IMR-90 (cell line): ENCODE measurements at regions not wholly inside any gene's neighbourhood (a gene's known extent, or its start where the extent isn't known, plus 50 kb on each side); places are given as distances from the start of the nearest gene placed in this dataset.

Source experiments
- ATAC-seq: fragments of 200-7000 bp; cut with Tn5 transposase; 2 replicates; pipeline ENCODE4 v1.9.1; 2020; ENCODE audit warnings: low read depth, mild to moderate bottlenecking, moderate library complexity
- BruUV-seq: library from RNA; stranded (reverse); fragments of 400-500 nt; replicated peaks from 2 replicates; lab custom pipeline; 2021; lab: Mats Ljungman, UMichigan
- CTCF ChIA-PET: fragments of 300-600 bp; formaldehyde crosslinking; extraction: SDS; loops from one replicate; lab custom pipeline; 2021; ENCODE audit warnings: antibody characterized with exemption; lab: Yijun Ruan, JAX
- POLR2A ChIA-PET: fragments of 300-600 bp; sonication (Branson Sonifier 250); formaldehyde crosslinking; loops from one replicate; lab custom pipeline; 2022; ENCODE audit warnings: antibody characterized with exemption; ENCODE audit not compliant: unreplicated experiment; lab: Charles Lee
- DNase-seq: peaks from one replicate; pipeline ENCODE4 v3.0.0; 2013
- H2AFZ ChIP-seq: replicated peaks from 2 replicates; pipeline ENCODE3; 2013; ENCODE audit warnings: low read length, mild to moderate bottlenecking; ENCODE audit not compliant: poor library complexity
- H2AK5ac ChIP-seq: 2 replicates; pipeline ENCODE4 v1.6.1; 2013; ENCODE audit warnings: low read depth, low read length, inconsistent platforms
- H2AK9ac ChIP-seq: replicated peaks from 2 replicates; pipeline ENCODE3; 2013; ENCODE audit warnings: mild to moderate bottlenecking, low read depth, low read length, moderate library complexity; ENCODE audit not compliant: poor library complexity
- H2BK120ac ChIP-seq: 2 replicates; pipeline ENCODE4 v1.6.1; 2013; ENCODE audit warnings: low read depth, low read length, inconsistent platforms
- H2BK15ac ChIP-seq: 3 replicates; pipeline ENCODE4 v1.6.1; 2013; ENCODE audit warnings: low read depth, low read length, inconsistent platforms
- H2BK20ac ChIP-seq: 2 replicates; pipeline ENCODE4 v1.6.1; 2013; ENCODE audit warnings: low read depth, mild to moderate bottlenecking, inconsistent platforms, low read length, moderate library complexity
- H2BK5ac ChIP-seq: 2 replicates; pipeline ENCODE4 v1.6.1; 2013; ENCODE audit warnings: mild to moderate bottlenecking, low read depth, low read length, inconsistent platforms; ENCODE audit not compliant: poor library complexity, severe bottlenecking
- H3K14ac ChIP-seq: replicated peaks from 2 replicates; pipeline ENCODE4 v1.6.1; 2013; ENCODE audit warnings: low read depth, low read length, inconsistent platforms
- H3K18ac ChIP-seq: 2 replicates; pipeline ENCODE4 v1.6.1; 2013; ENCODE audit warnings: low read depth, low read length, control low read depth
- H3K23ac ChIP-seq: 2 replicates; pipeline ENCODE4 v1.6.1; 2013; ENCODE audit warnings: low read depth, low read length, inconsistent platforms
- H3K27ac ChIP-seq: 2 replicates; pipeline ENCODE4 v1.5.1; 2013; ENCODE audit warnings: mild to moderate bottlenecking, control low read depth, low read length; ENCODE audit not compliant: insufficient read depth
- H3K27me3 ChIP-seq: 2 replicates; pipeline ENCODE4 v1.6.1; 2013; ENCODE audit warnings: low read length; ENCODE audit not compliant: control insufficient read depth, insufficient read depth
- H3K36me3 ChIP-seq: 2 replicates; pipeline ENCODE4 v1.6.1; 2013; ENCODE audit warnings: low read length, mixed read lengths; ENCODE audit not compliant: control insufficient read depth, insufficient read depth
- H3K4ac ChIP-seq: 2 replicates; pipeline ENCODE4 v1.6.1; 2013; ENCODE audit warnings: low read depth, low read length, inconsistent platforms
- H3K4me1 ChIP-seq: 2 replicates; pipeline ENCODE4 v1.6.1; 2013; ENCODE audit warnings: low read length, mixed read lengths; ENCODE audit not compliant: control insufficient read depth, insufficient read depth
- H3K4me2 ChIP-seq: 2 replicates; pipeline ENCODE4 v1.6.1; 2013; ENCODE audit warnings: low read depth, mild to moderate bottlenecking, control low read depth, low read length, moderate library complexity
- H3K4me3 ChIP-seq: 2 replicates; pipeline ENCODE4 v1.5.1; 2013; ENCODE audit warnings: low read depth, mild to moderate bottlenecking, control low read depth, low read length, moderate library complexity; ENCODE audit not compliant: insufficient read depth
- H3K56ac ChIP-seq: 2 replicates; pipeline ENCODE4 v1.6.1; 2013; ENCODE audit warnings: low read length, inconsistent platforms; ENCODE audit not compliant: insufficient read depth; ENCODE audit errors: extremely low read depth
- H3K79me1 ChIP-seq, 2 experiments: 2 replicates each; pipeline ENCODE4 v1.6.1; 2013; ENCODE audit warnings: low read length in 2 of 2, inconsistent platforms in 1 of 2, low read depth in 1 of 2
- H3K9ac ChIP-seq: 2 replicates; pipeline ENCODE4 v1.6.1; 2013; ENCODE audit warnings: low read depth, low read length, control low read depth
- H3K9me1 ChIP-seq: 2 replicates; pipeline ENCODE4 v1.6.1; 2013; ENCODE audit warnings: low read length, inconsistent platforms; ENCODE audit not compliant: insufficient read depth
- H3K9me3 ChIP-seq: 2 replicates; pipeline ENCODE4 v1.6.1; 2013; ENCODE audit warnings: low read length; ENCODE audit not compliant: control insufficient read depth, insufficient read depth
- H4K20me1 ChIP-seq: 2 replicates; pipeline ENCODE4 v1.6.1; 2013; ENCODE audit warnings: low read length, inconsistent platforms; ENCODE audit not compliant: insufficient read depth
- H4K5ac ChIP-seq: 2 replicates; pipeline ENCODE4 v1.6.1; 2013; ENCODE audit warnings: mild to moderate bottlenecking, low read depth, low read length, control low read depth
- H4K8ac ChIP-seq, 2 experiments: 2 replicates each; pipeline ENCODE4 v1.6.1; 2013; ENCODE audit warnings: low read depth in 2 of 2, low read length in 2 of 2, control low read depth in 1 of 2, inconsistent platforms in 1 of 2
- H4K91ac ChIP-seq: 2 replicates; pipeline ENCODE4 v1.6.1; 2013; ENCODE audit warnings: low read depth, low read length, inconsistent platforms; ENCODE audit not compliant: insufficient read depth
- BHLHE40 ChIP-seq: fragments of 150-350 bp; IDR thresholded peaks from 2 replicates; pipeline ENCODE4 v1.6.1; 2016; ENCODE audit warnings: mild to moderate bottlenecking, low read depth, low read length
- CEBPB ChIP-seq: IDR thresholded peaks from 2 replicates; pipeline ENCODE4 v1.6.1; 2012; ENCODE audit warnings: low read depth, low read length, improper control_type of control experiment
- CHD1 ChIP-seq: IDR thresholded peaks from 2 replicates; pipeline ENCODE4 v1.6.1; 2012; ENCODE audit warnings: low read depth, low read length, improper control_type of control experiment
- FOS ChIP-seq: fragments of 150-350 bp; IDR thresholded peaks from 2 replicates; pipeline ENCODE4 v1.6.1; 2016; ENCODE audit warnings: low read depth, low read length
- MAFK ChIP-seq: IDR thresholded peaks from 2 replicates; pipeline ENCODE4 v1.6.1; 2012; ENCODE audit warnings: low read depth, low read length, improper control_type of control experiment
- MAZ ChIP-seq: IDR thresholded peaks from 2 replicates; pipeline ENCODE4 v1.6.1; 2012; ENCODE audit warnings: low read depth, mild to moderate bottlenecking, low read length, improper control_type of control experiment, moderate library complexity, borderline replicate concordance
- MXI1 ChIP-seq: IDR thresholded peaks from 2 replicates; pipeline ENCODE4 v1.6.1; 2012; ENCODE audit warnings: low read depth, mild to moderate bottlenecking, low read length, moderate library complexity, borderline replicate concordance
- NFE2L2 ChIP-seq: fragments of 150-350 bp; IDR thresholded peaks from 2 replicates; pipeline ENCODE4 v1.6.1; 2016; ENCODE audit warnings: low read depth, mild to moderate bottlenecking, low read length
- POLR2A ChIP-seq: IDR thresholded peaks from 2 replicates; pipeline ENCODE4 v1.6.1; 2012; ENCODE audit warnings: mild to moderate bottlenecking, low read depth, low read length
- RAD21 ChIP-seq: IDR thresholded peaks from 2 replicates; pipeline ENCODE4 v1.6.1; 2012; ENCODE audit warnings: low read length, improper control_type of control experiment
- RCOR1 ChIP-seq: IDR thresholded peaks from 2 replicates; pipeline ENCODE4 v1.6.1; 2012; ENCODE audit warnings: mild to moderate bottlenecking, low read length, improper control_type of control experiment; ENCODE audit not compliant: insufficient replicate concordance
- RFX5 ChIP-seq: IDR thresholded peaks from 2 replicates; pipeline ENCODE4 v1.8.0; 2012; ENCODE audit warnings: low read depth, mild to moderate bottlenecking, low read length, moderate library complexity
- SMC3 ChIP-seq: fragments of 150-350 bp; IDR thresholded peaks from 2 replicates; pipeline ENCODE4 v1.6.1; 2016; ENCODE audit warnings: low read depth, mild to moderate bottlenecking, antibody characterized with exemption, low read length, moderate library complexity
- WGBS, 2 experiments: methylation state at CpG; one replicate each; pipeline versions ENCODE4 v1.1.5 to v1.1.7; 2013; ENCODE audit warnings: missing lambda C conversion rate in 2 of 2; ENCODE audit not compliant: insufficient read length in 1 of 2; ENCODE audit errors: extremely low coverage in 2 of 2; 5-methylcytosine and 5-hydroxymethylcytosine counted together
- dilution Hi-C: fragments of 300-500 bp; cut with HindIII; formaldehyde crosslinking; loops from one replicate; pipeline ENCODE4 v1.14.3; 2018; ENCODE audit warnings: low sequenced_read_pairs; ENCODE audit not compliant: unreplicated experiment
- in situ Hi-C: fragments of 300-500 bp; cut with MboI; formaldehyde crosslinking; loops from 3 replicates; pipeline ENCODE4 v1.14.3; 2019; ENCODE audit warnings: low sequenced_read_pairs, inconsistent platforms, mixed read lengths
- intact Hi-C: fragments of 100-400 bp; cut with micrococcal nuclease; formaldehyde crosslinking; loops from 2 replicates; pipeline ENCODE4 v1.10.0; 2022
- TF ChIP-seq, protein P1 (sequence below): fragments of 150-350 bp; IDR thresholded peaks from 2 replicates; pipeline ENCODE4 v1.6.1; 2017; ENCODE audit warnings: mild to moderate bottlenecking, antibody characterized with exemption, low read length, low read depth
- TF ChIP-seq, protein P2 (sequence below): fragments of 150-350 bp; IDR thresholded peaks from 2 replicates; pipeline ENCODE4 v1.6.1; 2016; ENCODE audit warnings: low read depth, mild to moderate bottlenecking, low read length, moderate library complexity, borderline replicate concordance
- TF ChIP-seq, protein P3 (sequence below): conservative IDR thresholded peaks from 2 replicates; pipeline ENCODE4 v1.5.1; 2012; ENCODE audit warnings: mild to moderate bottlenecking, low read depth, low read length, improper control_type of control experiment

DNA sequence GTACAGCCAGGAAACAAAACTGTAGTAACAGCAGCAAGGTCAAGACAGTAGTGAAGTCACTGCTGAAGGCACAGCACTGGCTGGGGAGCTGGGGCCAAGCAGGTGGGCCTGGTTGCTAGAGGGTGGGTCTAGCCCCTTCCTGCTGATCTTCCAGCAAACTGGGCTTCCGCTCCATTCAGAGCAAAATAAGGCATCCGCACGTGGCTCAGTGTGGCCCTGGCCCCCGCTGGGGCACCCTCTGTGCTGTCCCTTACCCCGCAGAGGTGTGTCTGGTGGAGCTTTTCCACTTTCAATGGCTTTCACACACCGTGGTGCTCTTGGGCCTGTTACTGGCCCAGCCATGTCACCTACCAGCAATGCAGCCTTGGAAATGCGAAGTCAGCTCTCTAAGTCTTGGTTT is 162.4 kb upstream of the B3GAT1 start:
- Histone ChIP-seq H2BK120ac (no peak overlapping the region), H3K4me2 (no peak overlapping the region), H3K4me3 (no peak overlapping the region), H2BK5ac (no peak overlapping the region), H3K23ac (no peak overlapping the region), H3K9ac (no peak overlapping the region), H2AK5ac (no peak overlapping the region), H4K5ac (no peak overlapping the region), H4K20me1 (no peaks in the 10 kb centered on the region), H4K91ac (no peak overlapping the region), H2BK20ac (no peak overlapping the region), H3K9me3 (peaks cover 51% of the 10 kb centered on the region), H3K36me3 (no peaks in the 10 kb centered on the region), H4K8ac (no peak overlapping the region), H3K27ac (no peak overlapping the region), H3K14ac (no peak overlapping the region), H3K27me3 (no peaks in the 10 kb centered on the region), H3K18ac (no peak overlapping the region), H3K56ac (no peak overlapping the region), H3K4ac (no peak overlapping the region), H2AFZ (no peak overlapping the region), H2BK15ac (no peak overlapping the region), H3K9me1 (no peaks in the 10 kb centered on the region), H3K4me1 (no peaks in the 10 kb centered on the region), H3K79me1 (no peaks in the 10 kb centered on the region), H2AK9ac (no peak overlapping the region)
- DNase-seq (no peak), ATAC-seq (no peak)
- intact Hi-C loops, result no loop called here
- TF ChIP-seq RAD21 (no peak), RCOR1 (no peak), POLR2A (no peak), FOS (no peak), MXI1 (no peak), NFE2L2 (no peak), RFX5 (no peak), SMC3 (no peak), MAZ (no peak), BHLHE40 (no peak), MAFK (no peak), CEBPB (no peak), CHD1 (no peak)
- TF ChIP-seq, protein P1, sequence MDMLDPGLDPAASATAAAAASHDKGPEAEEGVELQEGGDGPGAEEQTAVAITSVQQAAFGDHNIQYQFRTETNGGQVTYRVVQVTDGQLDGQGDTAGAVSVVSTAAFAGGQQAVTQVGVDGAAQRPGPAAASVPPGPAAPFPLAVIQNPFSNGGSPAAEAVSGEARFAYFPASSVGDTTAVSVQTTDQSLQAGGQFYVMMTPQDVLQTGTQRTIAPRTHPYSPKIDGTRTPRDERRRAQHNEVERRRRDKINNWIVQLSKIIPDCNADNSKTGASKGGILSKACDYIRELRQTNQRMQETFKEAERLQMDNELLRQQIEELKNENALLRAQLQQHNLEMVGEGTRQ, result no peak
- TF ChIP-seq, protein P2, sequence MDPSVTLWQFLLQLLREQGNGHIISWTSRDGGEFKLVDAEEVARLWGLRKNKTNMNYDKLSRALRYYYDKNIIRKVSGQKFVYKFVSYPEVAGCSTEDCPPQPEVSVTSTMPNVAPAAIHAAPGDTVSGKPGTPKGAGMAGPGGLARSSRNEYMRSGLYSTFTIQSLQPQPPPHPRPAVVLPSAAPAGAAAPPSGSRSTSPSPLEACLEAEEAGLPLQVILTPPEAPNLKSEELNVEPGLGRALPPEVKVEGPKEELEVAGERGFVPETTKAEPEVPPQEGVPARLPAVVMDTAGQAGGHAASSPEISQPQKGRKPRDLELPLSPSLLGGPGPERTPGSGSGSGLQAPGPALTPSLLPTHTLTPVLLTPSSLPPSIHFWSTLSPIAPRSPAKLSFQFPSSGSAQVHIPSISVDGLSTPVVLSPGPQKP, result no peak
- TF ChIP-seq, protein P3, sequence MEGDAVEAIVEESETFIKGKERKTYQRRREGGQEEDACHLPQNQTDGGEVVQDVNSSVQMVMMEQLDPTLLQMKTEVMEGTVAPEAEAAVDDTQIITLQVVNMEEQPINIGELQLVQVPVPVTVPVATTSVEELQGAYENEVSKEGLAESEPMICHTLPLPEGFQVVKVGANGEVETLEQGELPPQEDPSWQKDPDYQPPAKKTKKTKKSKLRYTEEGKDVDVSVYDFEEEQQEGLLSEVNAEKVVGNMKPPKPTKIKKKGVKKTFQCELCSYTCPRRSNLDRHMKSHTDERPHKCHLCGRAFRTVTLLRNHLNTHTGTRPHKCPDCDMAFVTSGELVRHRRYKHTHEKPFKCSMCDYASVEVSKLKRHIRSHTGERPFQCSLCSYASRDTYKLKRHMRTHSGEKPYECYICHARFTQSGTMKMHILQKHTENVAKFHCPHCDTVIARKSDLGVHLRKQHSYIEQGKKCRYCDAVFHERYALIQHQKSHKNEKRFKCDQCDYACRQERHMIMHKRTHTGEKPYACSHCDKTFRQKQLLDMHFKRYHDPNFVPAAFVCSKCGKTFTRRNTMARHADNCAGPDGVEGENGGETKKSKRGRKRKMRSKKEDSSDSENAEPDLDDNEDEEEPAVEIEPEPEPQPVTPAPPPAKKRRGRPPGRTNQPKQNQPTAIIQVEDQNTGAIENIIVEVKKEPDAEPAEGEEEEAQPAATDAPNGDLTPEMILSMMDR, result no peak
- 67% methylated on average over 1 of the region's 7 CpGs; no CpG with 5 or more reads in 1 of the 2 experiments for WGBS, 2 experiments
- in situ Hi-C loops, result no loop called here
- POLR2A ChIA-PET, result no interaction called here
- dilution Hi-C loops, result no loop called here
- CTCF ChIA-PET, result no interaction called here
- no TSS peak for BruUV-seq
